LNCAP (cell line): ENCODE measurements at regions not wholly inside any gene's neighbourhood (a gene's known extent, or its start where the extent isn't known, plus 50 kb on each side); places are given as distances from the start of the nearest gene placed in this dataset.

ENCODE experiments used
- CTCF ChIP-seq: fragments of 450-650 bp; IDR thresholded peaks from 2 replicates; pipeline ENCODE4 v1.5.1; 2017; ENCODE audit warnings: mild to moderate bottlenecking

- no peak for TF ChIP-seq CTCF
Observed at GRCh38 chr6:78768271-78768670, 99.1 kb upstream of the IRAK1BP1 start.

- peak; percentile 20; the same call in 1 of the 2 replicates for TF ChIP-seq CTCF
Observed at GRCh38 chr6:78770765-78771164, 96.6 kb upstream of the IRAK1BP1 start.

- no peak for TF ChIP-seq CTCF
Observed at GRCh38 chr6:78771586-78771985, 95.8 kb upstream of the IRAK1BP1 start.

GRCh38 chr6:78781001-78781400, 86.3 kb upstream of the IRAK1BP1 start:
- no peak for TF ChIP-seq CTCF

GRCh38 chr6:78797270-78797669, 70.1 kb upstream of the IRAK1BP1 start:
- TF ChIP-seq CTCF, result no peak

- no peak for TF ChIP-seq CTCF
Observed at GRCh38 chr6:78799682-78800081, 67.7 kb upstream of the IRAK1BP1 start.

- no peak for TF ChIP-seq CTCF
Observed at GRCh38 chr6:78808356-78808891, 58.9 kb upstream of the IRAK1BP1 start.

GRCh38 chr6:78808933-78809332, 58.4 kb upstream of the IRAK1BP1 start:
- no peak for TF ChIP-seq CTCF
